B cell (primary cell): ENCODE measurements at regions not wholly inside any gene's neighbourhood (a gene's known extent, or its start where the extent isn't known, plus 50 kb on each side); places are given as distances from the start of the nearest gene placed in this dataset.

Source experiments
- EZH2 ChIP-seq: IDR thresholded peaks from 2 replicates; pipeline ENCODE4 v1.6.1; 2012; ENCODE audit warnings: borderline replicate concordance, low read depth, mild to moderate bottlenecking, moderate library complexity, low read length; ENCODE audit not compliant: insufficient read depth, poor library complexity, severe bottlenecking
- TF ChIP-seq, protein P1 (sequence below): fragments of 200-600 bp; IDR thresholded peaks from one replicate; pipeline ENCODE4 v1.8.0; 2022; ENCODE audit warnings: antibody characterized with exemption, mild to moderate bottlenecking

DNA sequence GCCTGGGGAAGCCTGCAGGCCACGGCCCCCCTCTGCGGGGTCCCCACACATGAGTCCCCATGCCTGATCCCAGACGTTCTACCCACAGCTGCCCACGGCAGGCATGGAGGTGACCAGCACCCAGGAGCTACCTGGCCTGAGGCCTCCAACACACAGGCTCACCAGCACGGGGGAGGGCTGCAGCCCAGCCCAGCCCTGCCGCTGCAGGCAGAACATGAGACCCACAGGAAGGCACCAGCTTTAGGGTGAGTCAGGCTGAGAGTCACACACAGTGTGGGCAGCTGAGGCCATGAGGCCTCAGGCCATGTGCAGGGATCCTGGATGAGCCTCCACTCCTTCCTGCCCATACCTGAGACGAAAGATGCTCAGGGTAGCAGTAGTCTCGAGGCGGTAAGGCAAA is 121.1 kb downstream of the PSMG1 start:
- TF ChIP-seq, protein P1, sequence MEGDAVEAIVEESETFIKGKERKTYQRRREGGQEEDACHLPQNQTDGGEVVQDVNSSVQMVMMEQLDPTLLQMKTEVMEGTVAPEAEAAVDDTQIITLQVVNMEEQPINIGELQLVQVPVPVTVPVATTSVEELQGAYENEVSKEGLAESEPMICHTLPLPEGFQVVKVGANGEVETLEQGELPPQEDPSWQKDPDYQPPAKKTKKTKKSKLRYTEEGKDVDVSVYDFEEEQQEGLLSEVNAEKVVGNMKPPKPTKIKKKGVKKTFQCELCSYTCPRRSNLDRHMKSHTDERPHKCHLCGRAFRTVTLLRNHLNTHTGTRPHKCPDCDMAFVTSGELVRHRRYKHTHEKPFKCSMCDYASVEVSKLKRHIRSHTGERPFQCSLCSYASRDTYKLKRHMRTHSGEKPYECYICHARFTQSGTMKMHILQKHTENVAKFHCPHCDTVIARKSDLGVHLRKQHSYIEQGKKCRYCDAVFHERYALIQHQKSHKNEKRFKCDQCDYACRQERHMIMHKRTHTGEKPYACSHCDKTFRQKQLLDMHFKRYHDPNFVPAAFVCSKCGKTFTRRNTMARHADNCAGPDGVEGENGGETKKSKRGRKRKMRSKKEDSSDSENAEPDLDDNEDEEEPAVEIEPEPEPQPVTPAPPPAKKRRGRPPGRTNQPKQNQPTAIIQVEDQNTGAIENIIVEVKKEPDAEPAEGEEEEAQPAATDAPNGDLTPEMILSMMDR, result no peak
- no peak for TF ChIP-seq EZH2
